HCT116 (cell line): ENCODE measurements at regions not wholly inside any gene's neighbourhood (a gene's known extent, or its start where the extent isn't known, plus 50 kb on each side); places are given as distances from the start of the nearest gene placed in this dataset.

Source experiments
- ATAC-seq: fragments of 200-7000 bp; cut with Tn5 transposase; 2 replicates; pipeline ENCODE4 v1.9.1; 2020; ENCODE audit warnings: mild to moderate bottlenecking, moderate library complexity
- BruUV-seq: library from RNA; stranded (reverse); fragments of 400-500 nt; replicated peaks from 2 replicates; lab custom pipeline; 2021; lab: Mats Ljungman, UMichigan
- CTCF ChIA-PET: fragments of 300-600 bp; sonication (Branson Sonifier 250); formaldehyde crosslinking; loops from one replicate; lab custom pipeline; 2021; ENCODE audit warnings: antibody characterized with exemption; lab: Charles Lee
- POLR2A ChIA-PET: fragments of 300-600, 350-600 bp; sonication (Branson Sonifier 250); formaldehyde crosslinking; loops from one replicate; lab custom pipeline; 2021; ENCODE audit warnings: antibody characterized with exemption; lab: Charles Lee
- RAD21 ChIA-PET, 2 experiments: fragments of 300-600 bp; sonication (Branson Sonifier 250); formaldehyde crosslinking; loops; one replicate each; lab custom pipeline; 2023; ENCODE audit warnings: low total read pairs in 2 of 2; ENCODE audit not compliant: uncharacterized antibody in 2 of 2, unreplicated experiment in 2 of 2, low non-redundant PET in 1 of 2; lab: Charles Lee
- DNase-seq: peaks from one replicate; pipeline ENCODE4 v3.0.0-alpha.2; 2010; ENCODE audit warnings: low read depth, low spot score
- H2AFZ ChIP-seq: fragments of 200-600 bp; shearing (Covaris generic), sonication (generic); 2 replicates; pipeline ENCODE4 v1.6.1; 2017; ENCODE audit warnings: low read depth, mixed run types, mixed read lengths, antibody characterized with exemption, low read length; ENCODE audit not compliant: poor library complexity, severe bottlenecking
- H3K27ac ChIP-seq: 2 replicates; pipeline ENCODE4 v1.5.1; 2012; ENCODE audit warnings: low read depth, low read length
- H3K27me3 ChIP-seq: fragments of 200-600 bp; sonication (generic); 2 replicates; pipeline ENCODE4 v1.6.1; 2016; ENCODE audit warnings: mixed run types, low read length, mixed read lengths; ENCODE audit not compliant: insufficient read depth
- H3K36me3 ChIP-seq, 2 experiments: fragments of 200-500 bp in 1 of 2; fragments of 200-600 bp in 1 of 2; sonication (Bioruptor generic) in 1 of 2; sonication (generic) in 1 of 2; 2 replicates each; pipeline versions ENCODE4 v1.5.1 to v1.6.1; 2014 to 2016; ENCODE audit warnings: low read length in 2 of 2, inconsistent platforms in 1 of 2, mixed read lengths in 1 of 2, mixed run types in 1 of 2; ENCODE audit not compliant: insufficient read depth in 2 of 2, control insufficient read depth in 1 of 2
- H3K4me1 ChIP-seq, 2 experiments: fragments of 200-600 bp in 1 of 2; sonication (generic) in 1 of 2; 2 replicates each; pipeline versions ENCODE4 v1.5.1 to v1.6.1; 2012 to 2017; ENCODE audit warnings: low read length in 2 of 2, inconsistent platforms in 1 of 2, mild to moderate bottlenecking in 1 of 2, mixed read lengths in 1 of 2, mixed run types in 1 of 2, moderate library complexity in 1 of 2; ENCODE audit not compliant: insufficient read depth in 2 of 2, control insufficient read depth in 1 of 2
- H3K4me2 ChIP-seq: fragments of 200-600 bp; sonication (generic); 2 replicates; pipeline ENCODE4 v1.6.1; 2017; ENCODE audit warnings: mixed run types, low read length, mixed read lengths
- H3K4me3 ChIP-seq, 2 experiments: fragments of 200-600 bp in 1 of 2; sonication (generic) in 1 of 2; replicated peaks in 1 of 2; 2 replicates each; pipeline ENCODE4 v1.5.1; 2011 to 2016; ENCODE audit warnings: low read length in 2 of 2, control low read depth in 1 of 2, low read depth in 1 of 2, mild to moderate bottlenecking in 1 of 2, mixed read lengths in 1 of 2, mixed run types in 1 of 2
- H3K79me2 ChIP-seq: fragments of 200-600 bp; sonication (generic); 2 replicates; pipeline ENCODE4 v1.6.1; 2017; ENCODE audit warnings: mild to moderate bottlenecking, mixed run types, low read length, moderate library complexity, mixed read lengths; ENCODE audit not compliant: insufficient read depth
- H3K9ac ChIP-seq: fragments of 200-600 bp; sonication (generic); 2 replicates; pipeline ENCODE4 v1.6.1; 2016; ENCODE audit warnings: low read length, mixed read lengths
- H3K9me2 ChIP-seq: fragments of 200-600 bp; sonication (generic), shearing (Covaris generic); 2 replicates; pipeline ENCODE4 v1.6.1; 2017; ENCODE audit warnings: mixed run types, mild to moderate bottlenecking, moderate library complexity; ENCODE audit not compliant: insufficient read depth
- H3K9me3 ChIP-seq, 2 experiments: fragments of 200-500 bp in 1 of 2; fragments of 200-600 bp in 1 of 2; sonication (Bioruptor generic) in 1 of 2; sonication (generic) in 1 of 2; 2 replicates each; pipeline ENCODE4 v1.6.1; 2014 to 2017; ENCODE audit warnings: low read length in 2 of 2, mixed read lengths in 2 of 2, inconsistent platforms in 1 of 2, low read depth in 1 of 2, mild to moderate bottlenecking in 1 of 2, mixed run types in 1 of 2, moderate library complexity in 1 of 2; ENCODE audit not compliant: control insufficient read depth in 1 of 2, insufficient read depth in 1 of 2
- H4K20me1 ChIP-seq: fragments of 200-600 bp; sonication (generic), shearing (Covaris generic); 2 replicates; pipeline ENCODE4 v1.6.1; 2017; ENCODE audit warnings: mixed run types, mild to moderate bottlenecking, moderate library complexity; ENCODE audit not compliant: insufficient read depth
- CEBPB ChIP-seq: IDR thresholded peaks from 2 replicates; pipeline ENCODE4 v1.6.1; 2012; ENCODE audit warnings: low read depth
- ELF1 ChIP-seq: IDR thresholded peaks from 2 replicates; pipeline ENCODE4 v1.6.1; 2012; ENCODE audit warnings: low read depth, borderline replicate concordance
- EZH2 ChIP-seq: fragments of 200-600 bp; sonication (generic); IDR thresholded peaks from 2 replicates; pipeline ENCODE4 v1.6.1; 2017; ENCODE audit warnings: antibody characterized with exemption, mixed run types
- FOSL1 ChIP-seq: IDR thresholded peaks from 2 replicates; pipeline ENCODE4 v1.6.1; 2012; ENCODE audit warnings: low read depth
- MAX ChIP-seq: IDR thresholded peaks from 2 replicates; pipeline ENCODE4 v1.6.1; 2012
- REST ChIP-seq: IDR thresholded peaks from 2 replicates; pipeline ENCODE4 v1.6.1; 2012; ENCODE audit warnings: low read depth
- SIN3A ChIP-seq: IDR thresholded peaks from 2 replicates; pipeline ENCODE4 v1.6.1; 2012; ENCODE audit warnings: low read depth
- SRF ChIP-seq: IDR thresholded peaks from 2 replicates; pipeline ENCODE4 v1.6.1; 2012; ENCODE audit warnings: low read depth
- TCF7L2 ChIP-seq: IDR thresholded peaks from 2 replicates; pipeline ENCODE4 v1.7.0; 2011; ENCODE audit warnings: borderline replicate concordance, inconsistent platforms; ENCODE audit not compliant: insufficient read depth, insufficient read length; ENCODE audit errors: extremely low read depth
- YY1 ChIP-seq: IDR thresholded peaks from 2 replicates; pipeline ENCODE4 v1.6.1; 2011; ENCODE audit warnings: low read length, low read depth, moderate library complexity, mild to moderate bottlenecking; ENCODE audit not compliant: insufficient replicate concordance; ENCODE audit errors: extremely low read depth
- ZBTB33 ChIP-seq: IDR thresholded peaks from 2 replicates; pipeline ENCODE4 v1.6.1; 2011; ENCODE audit warnings: mild to moderate bottlenecking, low read length, moderate library complexity; ENCODE audit not compliant: insufficient replicate concordance; ENCODE audit errors: extremely low read depth
- ZFX ChIP-seq: fragments of 450-650 bp; IDR thresholded peaks from 2 replicates; pipeline ENCODE4 v1.6.1; 2017
- ZNF274 ChIP-seq: fragments of 200-500 bp; sonication (Bioruptor generic); IDR thresholded peaks from 2 replicates; pipeline ENCODE4 v1.6.1; 2014; ENCODE audit warnings: mild to moderate bottlenecking, low read depth, low read length, inconsistent platforms
- intact Hi-C: fragments of 100-400 bp; cut with micrococcal nuclease; formaldehyde crosslinking; loops from 2 replicates; pipeline ENCODE4 v1.10.0; 2022

- H2AFZ ChIP-seq = no peak overlapping the region
- no peak overlapping the region for H3K9ac ChIP-seq
- H3K79me2 ChIP-seq = no peaks in the 10 kb centered on the region
- ATAC-seq = no peak
- no TSS peak for BruUV-seq
- H3K9me3 ChIP-seq = no peaks in the 10 kb centered on the region
- no peaks in the 10 kb centered on the region for H3K4me1 ChIP-seq
- H3K36me3 ChIP-seq = no peaks in the 10 kb centered on the region
- H3K4me2 ChIP-seq = no peak overlapping the region
- no peak overlapping the region for H3K4me3 ChIP-seq
- DNase-seq = no peak
- TF ChIP-seq YY1 = no peak
- no peak for TF ChIP-seq REST
- no peak for TF ChIP-seq FOSL1
- TF ChIP-seq SRF = no peak
- TF ChIP-seq EZH2 = no peak
- TF ChIP-seq, all 23 proteins: peak for 0
- Histone ChIP-seq H3K9me2 (no peaks in the 10 kb centered on the region), H3K27ac (no peak overlapping the region), H4K20me1 (no peaks in the 10 kb centered on the region), H3K27me3 (no peaks in the 10 kb centered on the region)
- ChIA-PET RAD21 (no interaction called here), CTCF (no interaction called here), POLR2A (no interaction called here)
- intact Hi-C loops = no loop called here
These were observed 71.3 kb upstream of the PRPS1 start for GRCh38 chrX:107556967-107557366.

GRCh38 chrX:107559506-107559905 lies 68.8 kb upstream of the PRPS1 start:
- ATAC-seq (no peak), DNase-seq (no peak)
- H3K27ac ChIP-seq = no peak overlapping the region
- ChIA-PET RAD21 (no interaction called here), CTCF (no interaction called here), POLR2A (no interaction called here)
- H3K79me2 ChIP-seq = no peaks in the 10 kb centered on the region
- intact Hi-C loops = no loop called here
- H3K27me3 ChIP-seq = no peaks in the 10 kb centered on the region
- no peak overlapping the region for H3K4me2 ChIP-seq
- no peak overlapping the region for H3K4me3 ChIP-seq
- TF ChIP-seq FOSL1 = no peak
- no peak for TF ChIP-seq MAX
- TF ChIP-seq CEBPB = no peak
- TF ChIP-seq ZNF274 = no peak
- no peak for TF ChIP-seq SIN3A
- no peak for TF ChIP-seq TCF7L2
- TF ChIP-seq ZBTB33 = no peak
- no peak for TF ChIP-seq ELF1
- no peak for TF ChIP-seq ZFX
- H2AFZ ChIP-seq = no peak overlapping the region
- no TSS peak for BruUV-seq
- H3K36me3 ChIP-seq = no peaks in the 10 kb centered on the region
- H3K9me2 ChIP-seq = no peaks in the 10 kb centered on the region
- H4K20me1 ChIP-seq = no peaks in the 10 kb centered on the region
- H3K9me3 ChIP-seq = no peaks in the 10 kb centered on the region
- no peak overlapping the region for H3K9ac ChIP-seq
- peaks cover 0 to 3% of the 10 kb centered on the region in 2 experiments; a peak in 1 of 4 replicates for H3K4me1 ChIP-seq
